Left ventricle myocardium inferior (tissue), 1 donor: ENCODE measurements at regions not wholly inside any gene's neighbourhood (a gene's known extent, or its start where the extent isn't known, plus 50 kb on each side); places are given as distances from the start of the nearest gene placed in this dataset.

Experiments
- DNase-seq: peaks from one replicate; pipeline ENCODE4 v3.0.0-alpha.2; 2020
- H3K27ac ChIP-seq: fragments of 200-600 bp; replicated peaks from 2 replicates; pipeline ENCODE4 v1.8.0; 2021
- H3K27me3 ChIP-seq: fragments of 200-600 bp; 2 replicates; pipeline ENCODE4 v1.8.0; 2021; ENCODE audit warnings: low read depth
- H3K36me3 ChIP-seq: fragments of 200-600 bp; 2 replicates; pipeline ENCODE4 v1.8.0; 2021
- H3K4me1 ChIP-seq: fragments of 200-600 bp; 2 replicates; pipeline ENCODE4 v1.8.0; 2021
- H3K4me3 ChIP-seq: fragments of 200-600 bp; 2 replicates; pipeline ENCODE4 v1.8.0; 2021; ENCODE audit warnings: mild to moderate bottlenecking, moderate library complexity
- H3K9me3 ChIP-seq: fragments of 200-600 bp; replicated peaks from 2 replicates; pipeline ENCODE4 v1.8.0; 2021
- CTCF ChIP-seq: fragments of 200-600 bp; IDR thresholded peaks from 2 replicates; pipeline ENCODE4 v1.8.0; 2021; ENCODE audit warnings: antibody characterized with exemption, mild to moderate bottlenecking, borderline replicate concordance
- intact Hi-C: fragments of 100-400 bp; cut with micrococcal nuclease; formaldehyde crosslinking; loops from one replicate; pipeline ENCODE4 v1.11.0; 2022
- donor health status: DM: no; HTN: yes; CAD: no; lungs with severe emphysema.

- Histone ChIP-seq H3K9me3 (no peaks in the 10 kb centered on the region), H3K27ac (no peak overlapping the region)
- intact Hi-C loops: no loop called here
These were observed 778.7 kb upstream of the PCDH20 start for GRCh38 chr13:62194371-62194770.

GRCh38 chr13:62193919-62194318 is 778.3 kb upstream of the PCDH20 start:
- no peak for TF ChIP-seq CTCF

More at GRCh38 chr13:62194371-62194770, 778.7 kb upstream of the PCDH20 start:
- Histone ChIP-seq H3K27me3 (no peaks in the 10 kb centered on the region), H3K4me3 (no peak overlapping the region), H3K4me1 (no peaks in the 10 kb centered on the region), H3K36me3 (no peaks in the 10 kb centered on the region)
- TF ChIP-seq CTCF: no peak
- DNase-seq: no peak

GRCh38 chr13:62185631-62186255 is 770.1 kb upstream of the PCDH20 start:
- Histone ChIP-seq H3K27me3 (no peaks in the 10 kb centered on the region), H3K36me3 (no peaks in the 10 kb centered on the region), H3K27ac (no peak overlapping the region), H3K4me1 (no peaks in the 10 kb centered on the region), H3K4me3 (no peak overlapping the region), H3K9me3 (no peaks in the 10 kb centered on the region)
- no peak for TF ChIP-seq CTCF
- intact Hi-C loops: no loop called here
- DNase-seq: no peak

More at GRCh38 chr13:62193919-62194318, 778.3 kb upstream of the PCDH20 start:
- Histone ChIP-seq H3K4me1 (no peaks in the 10 kb centered on the region), H3K9me3 (no peaks in the 10 kb centered on the region), H3K4me3 (no peak overlapping the region), H3K36me3 (no peaks in the 10 kb centered on the region), H3K27me3 (no peaks in the 10 kb centered on the region), H3K27ac (no peak overlapping the region)
- DNase-seq: no peak
- intact Hi-C loops: no loop called here

GRCh38 chr13:62176051-62176450 is 760.4 kb upstream of the PCDH20 start:
- Histone ChIP-seq H3K4me3 (no peak overlapping the region), H3K27ac (no peak overlapping the region), H3K27me3 (no peaks in the 10 kb centered on the region), H3K4me1 (no peaks in the 10 kb centered on the region), H3K36me3 (no peaks in the 10 kb centered on the region), H3K9me3 (peaks cover 28% of the 10 kb centered on the region)
- no peak for DNase-seq
- no peak for TF ChIP-seq CTCF
- intact Hi-C loops: no loop called here

- Histone ChIP-seq H3K4me1 (no peaks in the 10 kb centered on the region), H3K27ac (no peak overlapping the region), H3K9me3 (peaks cover 20% of the 10 kb centered on the region), H3K4me3 (no peak overlapping the region), H3K27me3 (no peaks in the 10 kb centered on the region), H3K36me3 (no peaks in the 10 kb centered on the region)
- TF ChIP-seq CTCF: no peak
- DNase-seq: no peak
- intact Hi-C loops: no loop called here
These were observed 758.3 kb upstream of the PCDH20 start for GRCh38 chr13:62173958-62174357.
